ENCODE measurements at regions not wholly inside any gene's neighbourhood (a gene's known extent, or its start where the extent isn't known, plus 50 kb on each side); places are given as distances from the start of the nearest gene placed in this dataset.
A peak's percentile ranks its signal among the peaks of the same experiment; 100 is the strongest.

DNA sequence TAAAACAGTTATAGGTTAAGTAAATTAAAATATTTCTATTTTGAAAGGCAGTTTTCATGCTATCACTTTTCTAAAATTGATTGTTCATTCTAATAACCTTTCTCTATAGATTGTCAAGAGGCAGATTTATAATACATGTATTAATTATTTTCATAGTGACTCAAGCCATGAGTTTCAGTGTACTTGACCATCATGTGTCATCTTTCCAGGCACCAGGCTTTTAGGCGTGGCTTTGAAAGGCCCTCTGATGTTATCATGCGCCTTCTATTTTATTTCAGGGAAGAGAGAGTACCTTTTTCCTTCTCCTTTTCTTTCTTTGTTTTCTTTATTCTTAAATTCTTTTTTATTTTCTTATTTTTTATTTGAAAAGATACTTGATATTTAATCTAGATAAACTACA is 128.3 kb upstream of the ETAA1 start:
- no peaks in the 10 kb centered on the region for H3K36me3 ChIP-seq (replicated peaks in 1 of 2; ENCODE audit: insufficient read depth in 1 of 2, low read depth in 2 of 2)
- 93 to 97% methylated on average over 2 of the region's 2 CpGs for WGBS, 2 donors
- intact Hi-C loops (cut with DNase I) = no loop called here
- TF ChIP-seq, protein P1, sequence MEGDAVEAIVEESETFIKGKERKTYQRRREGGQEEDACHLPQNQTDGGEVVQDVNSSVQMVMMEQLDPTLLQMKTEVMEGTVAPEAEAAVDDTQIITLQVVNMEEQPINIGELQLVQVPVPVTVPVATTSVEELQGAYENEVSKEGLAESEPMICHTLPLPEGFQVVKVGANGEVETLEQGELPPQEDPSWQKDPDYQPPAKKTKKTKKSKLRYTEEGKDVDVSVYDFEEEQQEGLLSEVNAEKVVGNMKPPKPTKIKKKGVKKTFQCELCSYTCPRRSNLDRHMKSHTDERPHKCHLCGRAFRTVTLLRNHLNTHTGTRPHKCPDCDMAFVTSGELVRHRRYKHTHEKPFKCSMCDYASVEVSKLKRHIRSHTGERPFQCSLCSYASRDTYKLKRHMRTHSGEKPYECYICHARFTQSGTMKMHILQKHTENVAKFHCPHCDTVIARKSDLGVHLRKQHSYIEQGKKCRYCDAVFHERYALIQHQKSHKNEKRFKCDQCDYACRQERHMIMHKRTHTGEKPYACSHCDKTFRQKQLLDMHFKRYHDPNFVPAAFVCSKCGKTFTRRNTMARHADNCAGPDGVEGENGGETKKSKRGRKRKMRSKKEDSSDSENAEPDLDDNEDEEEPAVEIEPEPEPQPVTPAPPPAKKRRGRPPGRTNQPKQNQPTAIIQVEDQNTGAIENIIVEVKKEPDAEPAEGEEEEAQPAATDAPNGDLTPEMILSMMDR (IDR thresholded peaks at IDR 0.05) = no peak
- no peak for TF ChIP-seq POLR2A (IDR thresholded peaks at IDR 0.05)
- no peak overlapping the region for H3K4me3 ChIP-seq
- DNase-seq = no peak
- no peaks in the 10 kb centered on the region for H3K27me3 ChIP-seq
- no peak for ATAC-seq
- no peak overlapping the region for H3K27ac ChIP-seq
- H3K4me1 ChIP-seq = no peaks in the 10 kb centered on the region
- H3K9me3 ChIP-seq = no peaks in the 10 kb centered on the region

DNA sequence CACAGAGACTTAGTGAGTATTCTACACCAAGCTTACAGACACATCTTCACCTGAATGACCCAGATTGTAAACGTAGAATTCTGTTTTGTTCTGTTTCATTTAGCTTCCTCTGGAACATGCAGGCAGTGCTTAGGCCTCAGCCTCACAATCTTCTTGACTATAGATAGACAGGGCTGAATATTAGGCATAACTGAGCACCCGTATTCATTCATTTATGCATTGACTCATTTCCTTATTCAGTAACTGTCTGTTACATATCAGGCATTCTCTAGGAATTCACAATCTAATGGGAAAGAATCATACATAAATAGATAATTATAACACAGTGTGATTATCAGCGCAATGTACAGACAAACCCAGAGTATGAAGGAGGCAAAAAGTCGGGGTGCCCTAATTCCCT is 124.9 kb upstream of the ETAA1 start:
- no peak overlapping the region for H3K27ac ChIP-seq
- no peaks in the 10 kb centered on the region for H3K36me3 ChIP-seq (replicated peaks in 1 of 2; ENCODE audit: insufficient read depth in 1 of 2, low read depth in 2 of 2)
- intact Hi-C loops (cut with DNase I) = no loop called here
- TF ChIP-seq, protein P1 (IDR thresholded peaks at IDR 0.05) = no peak
- TF ChIP-seq POLR2A (IDR thresholded peaks at IDR 0.05) = no peak
- no peak for DNase-seq
- H3K4me1 ChIP-seq = no peaks in the 10 kb centered on the region
- H3K27me3 ChIP-seq = no peaks in the 10 kb centered on the region
- no peaks in the 10 kb centered on the region for H3K9me3 ChIP-seq
- H3K4me3 ChIP-seq = no peak overlapping the region
- 84 to 85% methylated on average over 4 of the region's 4 CpGs for WGBS, 2 donors
- no peak for ATAC-seq

DNA sequence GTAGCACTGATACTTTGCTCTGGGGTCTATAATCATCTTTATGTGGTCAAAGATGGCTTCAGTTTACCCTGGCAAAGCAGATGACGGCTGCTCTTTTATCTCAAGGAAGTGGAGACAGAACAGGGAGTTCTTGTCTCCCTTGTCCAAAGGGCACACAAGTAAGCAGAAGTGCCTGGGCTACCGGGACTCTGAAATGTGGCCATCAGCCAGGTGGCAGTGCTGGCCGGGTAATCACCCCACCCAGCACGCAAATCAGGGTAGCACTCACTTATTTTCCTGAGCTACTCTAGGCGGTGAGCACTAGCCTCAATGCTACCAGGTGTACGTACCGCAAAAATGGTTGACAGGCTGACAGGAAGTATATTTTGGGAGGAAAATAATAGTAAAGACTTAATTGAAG is 119.7 kb upstream of the ETAA1 start:
- H3K27me3 ChIP-seq = no peaks in the 10 kb centered on the region
- no peak overlapping the region for H3K27ac ChIP-seq
- no peak for ATAC-seq
- H3K36me3 ChIP-seq (replicated peaks in 1 of 2; ENCODE audit: insufficient read depth in 1 of 2, low read depth in 2 of 2) = no peaks in the 10 kb centered on the region
- no peak overlapping the region for H3K4me3 ChIP-seq
- TF ChIP-seq, protein P1 (IDR thresholded peaks at IDR 0.05) = peak in 2 of 7 experiments; percentile 23
- no peak for TF ChIP-seq POLR2A (IDR thresholded peaks at IDR 0.05)
- peak; percentile 23 to 65 (median 41) for DNase-seq
- no peaks in the 10 kb centered on the region for H3K4me1 ChIP-seq
- 49 to 58% methylated on average over 7 of the region's 7 CpGs for WGBS, 2 donors
- intact Hi-C loops (cut with DNase I) = no loop called here
- no peaks in the 10 kb centered on the region for H3K9me3 ChIP-seq

DNA sequence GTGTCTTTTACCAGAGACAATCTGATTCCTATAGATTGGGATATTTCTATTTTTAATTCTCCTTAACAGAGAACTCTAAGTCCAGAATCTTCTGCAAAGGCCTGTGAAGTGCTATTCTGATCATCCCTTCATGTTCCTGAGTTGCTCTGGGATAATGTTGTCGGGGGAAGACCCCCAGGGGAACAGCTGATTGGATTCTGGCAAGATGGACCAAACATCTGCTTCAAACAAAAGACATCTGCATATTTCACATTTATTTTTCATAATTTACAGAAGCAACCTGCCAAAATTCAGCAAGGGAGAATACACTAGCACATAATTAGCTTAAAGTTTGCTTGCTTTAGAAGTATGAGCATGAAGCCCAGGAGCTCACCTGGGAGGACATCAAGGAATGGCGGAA is 116.0 kb upstream of the ETAA1 start:
- ATAC-seq (no peak), DNase-seq (no peak)
- TF ChIP-seq, protein P1 (IDR thresholded peaks at IDR 0.05) = no peak
- no peak for TF ChIP-seq POLR2A (IDR thresholded peaks at IDR 0.05)
- Histone ChIP-seq H3K36me3 (replicated peaks in 1 of 2; ENCODE audit: insufficient read depth in 1 of 2, low read depth in 2 of 2) (no peaks in the 10 kb centered on the region), H3K4me1 (no peaks in the 10 kb centered on the region), H3K9me3 (no peaks in the 10 kb centered on the region), H3K4me3 (no peak overlapping the region), H3K27me3 (no peaks in the 10 kb centered on the region), H3K27ac (no peak overlapping the region)
- WGBS, 2 donors = 78 to 86% methylated on average over 2 of the region's 2 CpGs
- intact Hi-C loops (cut with DNase I) = no loop called here

DNA sequence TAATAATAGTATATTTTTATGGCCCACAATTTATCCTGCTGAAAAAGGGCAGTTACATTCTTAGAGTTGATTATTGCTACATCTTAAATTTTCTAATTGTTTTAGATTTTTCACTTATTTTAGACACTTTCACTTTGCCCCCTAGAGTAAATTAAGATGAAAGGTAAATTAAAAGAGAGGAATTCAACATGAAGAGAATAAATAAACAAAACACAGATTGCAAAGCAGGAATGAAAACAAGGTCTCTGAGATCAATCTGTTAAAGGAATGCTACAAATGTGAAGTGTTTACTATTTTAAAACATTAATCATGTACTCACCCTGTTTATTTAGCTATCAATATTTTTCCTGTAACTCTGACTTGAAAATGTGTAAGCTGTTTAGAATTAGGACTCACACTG is 113.5 kb upstream of the ETAA1 start:
- Histone ChIP-seq H3K4me1 (no peaks in the 10 kb centered on the region), H3K9me3 (no peaks in the 10 kb centered on the region), H3K36me3 (replicated peaks in 1 of 2; ENCODE audit: insufficient read depth in 1 of 2, low read depth in 2 of 2) (no peaks in the 10 kb centered on the region), H3K27me3 (no peaks in the 10 kb centered on the region), H3K27ac (no peak overlapping the region), H3K4me3 (no peak overlapping the region)
- ATAC-seq = no peak
- no peak for TF ChIP-seq POLR2A (IDR thresholded peaks at IDR 0.05)
- TF ChIP-seq, protein P1 (IDR thresholded peaks at IDR 0.05) = no peak
- no peak for DNase-seq
- intact Hi-C loops (cut with DNase I) = no loop called here
